ENCODE measurements at regions not wholly inside any gene's neighbourhood (a gene's known extent, or its start where the extent isn't known, plus 50 kb on each side); places are given as distances from the start of the nearest gene placed in this dataset.

DNA sequence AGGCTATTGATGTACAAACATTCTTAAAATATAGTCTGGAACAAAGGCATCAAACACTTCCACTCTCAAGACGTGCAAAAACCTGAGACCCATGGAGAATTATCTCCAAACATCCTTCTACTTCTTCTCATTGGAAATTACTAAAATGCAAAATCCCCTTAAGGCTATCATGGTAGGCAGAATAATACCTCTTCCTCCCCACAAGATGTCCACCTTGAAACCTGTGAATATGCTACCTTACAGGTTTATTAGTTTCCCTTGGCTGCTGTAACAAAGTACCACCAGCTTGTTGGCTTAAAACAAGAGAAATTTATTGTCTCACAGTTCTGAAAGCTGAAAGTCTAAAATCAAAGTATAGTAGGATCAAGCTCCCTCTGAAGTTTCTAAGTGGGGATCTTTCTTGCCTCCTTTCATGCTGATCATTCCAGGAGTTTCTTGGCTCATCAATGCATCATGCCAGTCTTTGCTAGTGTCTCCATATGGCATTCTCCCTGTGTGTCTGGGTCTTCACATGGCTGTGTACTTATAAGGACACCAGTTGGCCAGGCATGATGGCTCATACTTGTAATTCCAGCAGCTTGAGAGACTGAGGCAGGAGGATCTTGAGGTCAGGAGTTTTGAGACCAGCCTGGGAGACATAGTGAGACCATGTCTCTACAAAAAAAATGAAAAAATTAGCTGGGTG lies 163.7 kb upstream of the NCK2 start (continued):
- TF ChIP-seq RNF2 (IDR thresholded peaks at IDR 0.05; ENCODE audit: borderline replicate concordance, low read depth, low read length, missing control alignments, poor library complexity, severe bottlenecking) = no peak
